ENCODE measurements at regions not wholly inside any gene's neighbourhood (a gene's known extent, or its start where the extent isn't known, plus 50 kb on each side); places are given as distances from the start of the nearest gene placed in this dataset.
A peak's percentile ranks its signal among the peaks of the same experiment; 100 is the strongest.

- POLR2A ChIA-PET, result no interaction called here
- Histone ChIP-seq H4K20me1 (replicated peaks; ENCODE audit: control insufficient read depth, extremely low read depth, insufficient read depth, low read length) (no peaks in the 10 kb centered on the region), H3K9me1 (replicated peaks; ENCODE audit: control insufficient read depth, extremely low read depth, insufficient read depth, low read length) (no peaks in the 10 kb centered on the region), H3K79me2 (ENCODE audit: control insufficient read depth, insufficient read depth, low read length) (no peaks in the 10 kb centered on the region), H3K4me3 (replicated peaks in 1 of 3; ENCODE audit: insufficient read depth in 1 of 3, low read depth in 1 of 3, low read length in 3 of 3) (peak overlapping the region in 2 of 3 experiments; percentile 54 to 69), H3K4me2 (ENCODE audit: insufficient read depth, low read length) (peak overlapping the region; percentile 82), H3K4me1 (ENCODE audit: control insufficient read depth, extremely low read depth, insufficient read depth, low read length) (peaks cover 10% of the 10 kb centered on the region), H3K36me3 (ENCODE audit: control insufficient read depth in 2 of 2, extremely low read depth in 1 of 2, insufficient read depth in 2 of 2, low read length in 2 of 2) (no peaks in the 10 kb centered on the region), H3K9me3 (replicated peaks; ENCODE audit: control insufficient read depth, insufficient read depth, low read length) (no peaks in the 10 kb centered on the region), H2AFZ (ENCODE audit: low read depth, low read length) (peak overlapping the region; percentile 56), H3K9ac (replicated peaks; ENCODE audit: extremely low read depth, insufficient read depth, low read length) (no peak overlapping the region), H3K27ac (ENCODE audit: insufficient read depth, low read depth, low read length) (no peak overlapping the region), H3K27me3 (ENCODE audit: control insufficient read depth in 2 of 2, insufficient read depth in 2 of 2, low read length in 2 of 2) (peaks cover 13 to 14% of the 10 kb centered on the region in 2 experiments)
- intact Hi-C loops (cut with micrococcal nuclease) (loop anchor here (1.0 to 5.0 kb wide), 4 partner anchors 9 to 90 kb away; no protein-coding TSS in a partner anchor), dilution Hi-C loops (cut with MboI; ENCODE audit: extremely low pct_ligation_motif_present, low sequenced_read_pairs) (no loop called here)
- CTCF ChIA-PET, result interaction anchor here (0.9 to 1.4 kb wide), 8 partner anchors 13 to 280 kb away, joined by 3 to 13 read pairs (median 4); no protein-coding TSS in a partner anchor
- no TSS peak for BruUV-seq (replicated peaks)
- TF ChIP-seq FOS (IDR thresholded peaks at IDR 0.05; ENCODE audit: borderline replicate concordance, insufficient read depth, low read length), result no peak
- no peak for TF ChIP-seq MYC (IDR thresholded peaks at IDR 0.05; ENCODE audit: low read depth, low read length)
- no peak for TF ChIP-seq CTCF (IDR thresholded peaks at IDR 0.05; ENCODE audit: extremely low read depth in 1 of 2, insufficient read depth in 1 of 2, low read depth in 1 of 2, low read length in 2 of 2)
- TF ChIP-seq GATA2 (IDR thresholded peaks at IDR 0.05; ENCODE audit: insufficient read depth, insufficient read length, low read depth, low read length), result peak; percentile 32
- peak; percentile 44 for DNase-seq (ENCODE audit: low read depth, low spot score)
- FAIRE-seq, result peak; percentile 78
These were observed 119.7 kb upstream of the ZNF184 start for GRCh38 chr6:27592481-27593199.

Data from endothelial cell of umbilical vein (primary cell).